GM18498 (cell line): ENCODE measurements at regions not wholly inside any gene's neighbourhood (a gene's known extent, or its start where the extent isn't known, plus 50 kb on each side); places are given as distances from the start of the nearest gene placed in this dataset.
"Not testable (repeated sequence)": the region's sequence is repeated elsewhere in the genome, so short reads cannot be mapped to it uniquely, and the experiment has no call there.

ENCODE experiments used
- ATAC-seq: cut with Tn5 transposase; IDR thresholded peaks from one replicate; pipeline ENCODE4 v1.9.1; 2021; ENCODE audit warnings: mild to moderate bottlenecking, moderate library complexity; ENCODE audit not compliant: unreplicated experiment

- no peak for ATAC-seq
Observed at GRCh38 chr16:86948046-86948445, 369.1 kb downstream of the C16orf95 start.

GRCh38 chr16:86949116-86949515, 368.1 kb downstream of the C16orf95 start:
- no peak for ATAC-seq

GRCh38 chr16:86949630-86950029, 367.6 kb downstream of the C16orf95 start:
- no peak for ATAC-seq

GRCh38 chr16:86951041-86951822, 366.0 kb downstream of the C16orf95 start:
- no peak for ATAC-seq

DNA sequence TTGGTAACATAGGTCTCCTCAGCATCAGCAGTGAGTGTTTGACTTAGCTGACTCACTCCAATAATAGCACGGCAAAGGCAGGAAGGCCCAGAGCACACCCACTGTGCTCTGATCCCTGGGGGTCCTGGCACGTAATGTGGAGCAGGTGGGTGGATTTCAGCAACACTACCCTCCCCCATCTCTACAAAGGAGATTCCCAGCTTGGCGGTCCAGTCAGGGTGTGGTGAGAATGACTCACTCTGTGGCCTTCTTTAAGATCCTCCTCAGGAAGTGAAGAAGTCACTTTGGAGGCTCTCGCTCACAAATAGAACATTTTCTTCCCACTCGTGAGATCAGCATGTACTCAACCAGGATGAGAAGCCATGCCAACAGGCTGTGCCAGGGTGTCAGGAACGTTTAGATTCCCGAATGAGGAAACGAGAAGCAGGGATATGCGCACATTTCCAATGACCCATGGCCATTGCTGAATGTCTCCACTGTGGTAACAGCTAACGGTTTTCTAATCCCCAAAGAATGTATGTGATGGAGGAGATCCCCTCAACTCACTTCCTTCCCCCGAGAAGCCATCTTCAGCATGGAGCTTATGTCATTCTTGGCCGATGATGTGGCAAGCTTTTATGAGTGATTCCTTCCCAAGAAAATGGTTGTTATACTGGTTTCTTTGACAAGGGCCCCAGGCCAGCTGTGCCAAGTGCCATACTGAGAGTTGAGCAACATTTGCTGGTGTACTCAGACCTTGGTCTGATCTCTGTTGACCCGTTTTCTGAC, 365.2 kb downstream of the C16orf95 start:
- ATAC-seq = no peak

DNA sequence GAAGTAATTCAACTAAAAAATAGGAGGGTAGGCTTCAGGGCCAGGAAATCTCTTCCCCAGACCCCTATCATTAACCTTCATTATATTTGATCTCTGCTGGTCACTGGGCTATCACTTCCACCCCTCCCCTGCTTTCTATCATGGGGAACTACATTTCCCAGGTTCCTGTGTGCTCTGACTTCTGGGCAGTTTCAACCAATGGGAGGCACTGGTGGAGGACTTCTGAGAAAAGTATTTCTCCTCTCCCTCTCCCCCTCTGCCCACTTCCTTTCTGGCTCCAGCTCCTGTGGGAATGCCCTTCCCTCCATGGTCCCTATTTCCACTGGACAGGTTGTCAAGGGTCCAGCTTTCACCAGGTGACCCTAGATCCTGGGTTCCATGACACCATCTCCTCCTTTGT, 364.4 kb downstream of the C16orf95 start:
- ATAC-seq = no peak

DNA sequence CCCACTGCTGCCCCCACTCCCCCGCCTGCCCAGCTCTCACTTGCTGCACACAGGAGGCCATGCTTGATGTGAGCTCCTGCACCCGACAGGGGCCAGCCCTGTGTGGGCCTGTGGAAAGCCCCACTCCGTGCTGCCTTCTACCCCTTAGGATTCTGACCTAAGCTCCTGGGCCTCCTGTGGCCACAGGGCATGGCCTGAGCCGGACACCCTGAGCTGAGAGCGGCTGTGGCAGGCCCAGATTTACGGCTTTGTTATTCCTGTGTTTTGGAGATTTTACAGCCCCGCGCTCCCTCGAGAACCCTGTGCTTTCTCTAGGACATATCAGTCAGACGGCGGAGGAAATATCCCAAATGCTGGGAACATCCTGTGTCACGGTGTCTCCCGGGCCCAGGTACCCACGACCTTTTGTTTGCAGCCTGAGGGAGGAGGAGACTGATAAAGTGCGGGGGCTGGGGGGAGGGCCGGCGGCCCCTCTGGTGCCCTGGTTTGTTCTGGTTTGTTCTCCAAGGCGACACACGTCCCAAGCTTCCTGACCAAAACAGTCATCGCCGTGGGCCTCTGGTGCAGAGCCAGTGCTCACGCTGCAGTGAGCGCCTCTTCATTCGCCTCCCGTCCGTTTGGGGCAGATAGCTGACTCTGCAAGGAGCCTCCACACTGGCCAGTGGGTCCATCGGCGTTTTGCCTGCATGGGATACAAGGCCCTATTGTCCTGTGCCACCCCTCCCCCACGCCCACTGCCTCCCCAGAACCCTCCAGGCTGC, 363.4 kb downstream of the C16orf95 start:
- no peak for ATAC-seq

DNA sequence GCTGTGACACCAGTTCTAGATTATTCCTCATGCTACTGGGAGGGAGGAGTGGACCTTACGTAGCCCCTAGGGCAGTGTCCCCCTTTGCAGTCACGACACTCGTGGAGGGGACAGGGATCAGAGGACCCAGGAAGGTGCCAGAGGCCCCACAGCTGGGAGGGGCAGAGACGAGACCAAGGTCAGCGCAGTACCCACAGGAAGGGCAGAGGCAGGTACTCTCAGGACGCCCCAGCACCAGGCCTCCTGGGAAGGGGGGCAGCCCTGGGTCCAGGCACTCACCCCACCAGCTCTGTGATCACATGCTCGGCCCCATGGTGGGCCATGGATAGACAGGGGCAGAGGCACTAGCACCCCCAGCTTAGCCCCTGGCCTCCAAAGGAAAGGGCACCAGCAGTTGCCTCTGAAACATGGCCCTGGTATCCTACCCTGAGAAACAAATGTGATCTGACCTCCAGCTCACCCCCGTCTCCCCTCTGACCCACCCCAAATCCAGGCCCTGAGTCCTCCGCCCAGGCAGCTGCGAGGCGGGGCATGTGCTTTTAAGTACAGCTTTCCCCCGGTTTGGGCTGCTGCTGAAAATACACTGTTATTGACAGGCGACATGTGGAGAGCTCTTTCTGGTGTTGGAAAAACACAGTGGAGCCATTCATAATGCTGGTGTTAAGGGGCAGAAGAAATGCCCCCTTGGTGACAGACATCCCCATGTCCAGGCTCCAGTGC, 361.9 kb downstream of the C16orf95 start:
- ATAC-seq = no peak

- ATAC-seq = no peak
Observed at GRCh38 chr16:86956437-86956836, 360.8 kb downstream of the C16orf95 start.

DNA sequence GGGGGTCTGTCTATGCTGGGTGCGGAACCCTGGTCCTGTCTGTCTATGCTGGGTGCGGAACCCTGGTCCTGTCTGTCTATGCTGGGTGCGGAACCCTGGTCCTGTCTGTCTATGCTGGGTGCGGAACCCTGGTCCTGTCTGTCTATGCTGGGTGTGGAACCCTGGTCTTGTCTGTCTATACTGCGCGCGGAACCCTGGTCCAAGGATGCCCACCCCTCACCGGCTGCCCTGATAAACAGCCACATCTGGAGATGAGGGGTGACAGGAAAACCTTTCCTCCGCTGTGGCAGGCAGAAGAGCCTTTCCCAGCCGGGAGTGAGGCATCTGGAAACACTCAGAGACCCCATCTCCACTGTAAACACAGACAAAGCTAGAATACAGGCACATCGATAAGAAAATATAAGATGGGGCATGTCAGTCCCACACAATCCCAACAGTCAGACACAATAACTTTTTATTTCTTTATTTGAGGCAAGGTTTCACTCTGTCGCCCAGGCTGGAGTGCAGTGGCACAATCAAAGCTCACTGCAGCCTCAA, 359.5 kb downstream of the C16orf95 start:
- not testable (repeated sequence) for ATAC-seq

DNA sequence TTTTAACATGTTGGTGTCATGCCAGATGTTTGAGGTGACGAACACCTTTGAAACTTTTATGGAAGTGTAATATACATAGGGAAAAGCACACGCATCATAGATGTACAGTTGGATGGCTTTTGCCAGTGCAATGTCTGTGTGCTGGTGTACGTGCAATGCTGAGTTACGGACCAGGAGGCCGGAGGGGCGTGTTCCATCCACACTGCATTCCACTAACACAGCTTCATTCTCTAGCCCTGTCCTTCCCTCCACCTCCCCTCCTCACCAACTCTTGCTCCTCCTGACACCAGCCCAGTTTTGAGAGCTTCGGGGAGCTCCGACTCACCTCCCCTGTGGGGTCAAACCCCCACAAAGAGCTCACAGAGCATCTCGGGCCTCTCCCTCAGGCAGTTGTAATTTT, 358.8 kb downstream of the C16orf95 start:
- ATAC-seq = no peak

DNA sequence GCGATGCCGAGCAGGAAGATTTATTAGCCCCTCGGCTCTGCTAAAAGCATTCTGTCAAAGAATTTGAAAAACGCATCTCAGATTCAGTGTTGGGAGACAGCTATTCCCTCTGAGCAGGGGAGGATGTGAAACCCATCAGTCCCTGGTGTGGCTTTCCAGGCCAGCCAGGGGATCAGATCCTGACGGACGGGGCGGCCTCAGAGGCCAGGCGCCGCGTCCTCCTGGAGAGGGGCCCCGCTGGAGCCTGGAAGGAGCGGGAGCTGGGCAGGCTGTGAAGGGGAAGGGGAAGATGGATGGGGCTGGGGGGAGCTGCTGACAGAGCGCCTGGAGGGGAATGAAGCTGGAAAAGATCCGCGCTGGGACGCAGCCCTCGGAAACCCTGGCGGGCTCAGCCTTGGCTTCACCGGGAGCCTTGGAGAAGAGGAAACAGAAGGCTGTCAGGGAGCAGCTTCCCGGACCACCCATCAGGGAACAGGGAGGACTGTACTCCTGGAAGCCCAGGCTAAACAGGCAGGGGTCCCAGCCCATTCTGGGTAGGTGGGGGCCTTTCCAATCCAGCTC, 358.0 kb downstream of the C16orf95 start:
- no peak for ATAC-seq

DNA sequence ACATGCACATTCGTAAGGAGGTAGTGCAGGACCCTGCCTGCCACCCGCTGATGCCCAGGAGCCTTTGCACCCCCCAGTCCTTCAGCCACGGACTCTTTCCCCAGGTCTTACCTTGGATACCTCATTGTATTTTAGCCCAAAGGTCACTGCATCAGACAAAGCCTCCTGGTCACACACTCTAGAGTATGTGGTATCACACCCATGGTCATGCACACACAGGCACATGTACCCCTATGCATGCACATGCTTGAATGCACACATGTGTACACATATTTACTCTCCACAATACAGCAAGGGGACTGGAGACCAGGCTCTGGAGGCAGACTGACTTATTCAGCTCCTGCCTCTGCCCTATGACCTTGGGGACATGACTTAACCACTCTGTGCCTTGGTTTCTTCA, 357.5 kb downstream of the C16orf95 start:
- no peak for ATAC-seq

GRCh38 chr16:86960266-86960665, 356.9 kb downstream of the C16orf95 start:
- no peak for ATAC-seq

GRCh38 chr16:86961171-86961601, 356.0 kb downstream of the C16orf95 start:
- no peak for ATAC-seq

DNA sequence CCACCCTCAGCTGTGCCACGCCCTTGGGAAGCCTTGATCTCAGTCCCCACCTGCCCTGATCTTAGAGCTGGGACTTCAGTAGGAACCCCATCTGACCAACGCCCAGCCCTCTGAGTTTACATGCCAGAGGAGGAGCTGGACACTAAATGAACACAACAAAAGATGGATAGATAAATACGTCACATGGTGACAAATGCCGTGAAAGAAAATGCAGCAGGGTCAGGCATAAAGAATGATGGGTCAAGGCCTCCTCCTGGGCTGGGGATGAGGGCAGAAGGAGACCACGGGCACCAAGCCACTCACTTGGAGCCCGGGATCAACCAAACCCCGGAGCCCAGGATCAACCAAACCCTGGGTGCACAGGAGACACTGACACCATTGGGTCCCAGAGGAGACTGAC, 354.9 kb downstream of the C16orf95 start:
- ATAC-seq = no peak

DNA sequence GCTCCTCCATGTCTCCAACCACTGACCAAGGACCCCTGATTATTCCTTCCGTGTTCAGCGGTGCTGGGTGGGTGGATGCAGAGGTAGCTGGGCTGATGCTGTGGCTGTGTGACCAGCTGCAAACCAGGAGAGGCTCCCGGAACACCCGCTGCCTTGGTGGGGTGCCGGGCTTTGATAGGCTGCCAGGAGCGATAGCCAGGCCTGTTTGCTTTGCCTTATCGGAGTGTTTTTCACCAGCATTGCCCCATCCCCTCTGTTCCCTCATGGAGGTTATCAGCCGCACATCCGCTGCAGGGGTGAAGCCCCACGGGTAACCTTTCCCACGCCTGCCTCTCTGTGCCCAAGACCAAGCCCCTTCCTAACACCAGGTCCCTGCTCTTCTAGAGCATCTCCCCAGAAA, 354.3 kb downstream of the C16orf95 start:
- ATAC-seq = no peak

DNA sequence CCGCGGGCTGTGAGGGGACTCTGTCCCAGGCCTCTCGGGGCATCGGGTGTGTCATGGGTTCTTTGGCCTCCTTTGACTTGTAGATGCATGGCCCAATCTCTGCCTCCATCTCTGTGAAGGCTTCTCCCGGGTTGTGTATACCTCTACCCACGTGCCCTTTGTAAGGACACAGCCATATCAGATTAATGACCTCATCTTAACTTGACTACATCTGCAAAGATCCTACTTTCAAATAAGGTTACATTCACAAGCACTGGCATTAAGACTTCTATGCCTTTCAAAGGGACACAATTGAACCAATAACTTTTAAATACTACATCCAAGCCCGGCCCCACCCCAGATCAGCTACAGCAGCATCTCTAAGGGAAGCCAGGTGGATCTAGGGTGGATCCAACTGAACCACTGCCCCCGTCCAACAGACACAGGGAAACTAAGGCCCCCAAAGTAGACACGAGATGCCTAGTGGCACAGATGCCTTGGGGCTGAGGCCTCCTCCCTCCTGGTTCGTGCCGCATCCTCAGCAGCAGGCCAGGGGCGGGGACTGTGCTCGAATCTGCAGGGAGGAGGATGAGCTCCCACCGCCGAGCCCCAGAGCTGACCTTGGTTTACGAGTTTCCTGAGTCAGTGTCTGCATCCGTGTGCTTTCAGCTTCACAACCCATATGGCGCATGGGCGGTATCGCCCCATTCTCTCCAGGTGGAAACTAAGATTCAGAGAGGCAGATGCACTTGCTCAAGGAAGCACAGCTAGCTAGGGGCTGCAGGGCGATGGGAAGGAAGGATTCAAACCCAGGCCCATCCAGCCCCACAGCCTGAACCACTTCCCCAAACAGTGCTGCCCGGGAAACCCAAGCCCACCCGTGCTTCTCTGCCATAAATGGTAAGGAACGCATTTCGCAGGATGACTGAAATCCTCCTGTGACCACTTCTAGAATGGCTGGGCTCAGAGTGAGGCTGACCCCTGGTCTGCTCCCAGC, 353.3 kb downstream of the C16orf95 start:
- ATAC-seq = no peak

GRCh38 chr16:86964796-86965241, 352.4 kb downstream of the C16orf95 start:
- no peak for ATAC-seq
